Stimulated activated effector memory CD8-positive, alpha-beta T cell treated with anti-CD3 and anti-CD28 coated beads, Interleukin-12 subunit alpha, Interleukin-12 subunit beta, amount 100 ng/mL, for 72 hours (primary cell): ENCODE measurements at regions not wholly inside any gene's neighbourhood (a gene's known extent, or its start where the extent isn't known, plus 50 kb on each side); places are given as distances from the start of the nearest gene placed in this dataset.

Source experiments
- ATAC-seq: fragments of 150-1000 bp; cut with Tn5 transposase; 2 replicates; pipeline ENCODE4 v1.10.0; 2021
- DNase-seq, 2 donors: peaks; one replicate each; pipeline ENCODE4 v3.0.0; 2021 to 2022; ENCODE audit warnings: low spot score in 2 of 2
- H3K27ac Mint-ChIP-seq: one replicate; pipeline ENCODE4 v1.8.0; 2022; ENCODE audit warnings: mild to moderate bottlenecking, mixed read lengths
- H3K36me3 Mint-ChIP-seq: one replicate; pipeline ENCODE4 v1.8.0; 2022; ENCODE audit warnings: mild to moderate bottlenecking, mixed read lengths
- H3K4me1 Mint-ChIP-seq: one replicate; pipeline ENCODE4 v1.8.0; 2022; ENCODE audit warnings: mixed read lengths
- H3K4me3 Mint-ChIP-seq: one replicate; pipeline ENCODE4 v1.8.0; 2022; ENCODE audit warnings: mild to moderate bottlenecking, mixed read lengths
- H3K9me3 Mint-ChIP-seq: one replicate; pipeline ENCODE4 v1.8.0; 2022; ENCODE audit warnings: mixed read lengths

GRCh38 chr21:17435565-17436543 lies 77.0 kb upstream of the CXADR start:
- Mint-ChIP-seq H3K36me3 (no peaks in the 10 kb centered on the region), H3K4me1 (no peaks in the 10 kb centered on the region), H3K9me3 (no peaks in the 10 kb centered on the region), H3K4me3 (no peak overlapping the region), H3K27ac (no peak overlapping the region)
- no peak for DNase-seq
- ATAC-seq: no peak

- Mint-ChIP-seq H3K27ac (no peak overlapping the region), H3K9me3 (no peaks in the 10 kb centered on the region), H3K36me3 (no peaks in the 10 kb centered on the region), H3K4me1 (no peaks in the 10 kb centered on the region), H3K4me3 (no peak overlapping the region)
- DNase-seq: no peak
- no peak for ATAC-seq
These were observed 76.2 kb upstream of the CXADR start for GRCh38 chr21:17436626-17437111.

- H3K4me1 Mint-ChIP-seq: no peaks in the 10 kb centered on the region
- H3K27ac Mint-ChIP-seq: no peak overlapping the region
- DNase-seq (no peak), ATAC-seq (no peak)
- H3K36me3 Mint-ChIP-seq: no peaks in the 10 kb centered on the region
- no peak overlapping the region for H3K4me3 Mint-ChIP-seq
- no peaks in the 10 kb centered on the region for H3K9me3 Mint-ChIP-seq
These were observed 74.2 kb upstream of the CXADR start for GRCh38 chr21:17438635-17439034.

GRCh38 chr21:17440969-17441368 lies 71.9 kb upstream of the CXADR start:
- no peak overlapping the region for H3K4me3 Mint-ChIP-seq
- no peaks in the 10 kb centered on the region for H3K4me1 Mint-ChIP-seq

GRCh38 chr21:17441370-17441769 lies 71.5 kb upstream of the CXADR start:
- Mint-ChIP-seq H3K27ac (no peak overlapping the region), H3K36me3 (no peaks in the 10 kb centered on the region), H3K4me1 (no peaks in the 10 kb centered on the region), H3K4me3 (no peak overlapping the region), H3K9me3 (no peaks in the 10 kb centered on the region)
- ATAC-seq (no peak), DNase-seq (no peak)

More at GRCh38 chr21:17440969-17441368, 71.9 kb upstream of the CXADR start:
- H3K27ac Mint-ChIP-seq: no peak overlapping the region
- ATAC-seq (no peak), DNase-seq (no peak)
- no peaks in the 10 kb centered on the region for H3K9me3 Mint-ChIP-seq
- no peaks in the 10 kb centered on the region for H3K36me3 Mint-ChIP-seq

GRCh38 chr21:17442165-17442564 lies 70.7 kb upstream of the CXADR start:
- Mint-ChIP-seq H3K9me3 (no peaks in the 10 kb centered on the region), H3K4me1 (no peaks in the 10 kb centered on the region), H3K36me3 (no peaks in the 10 kb centered on the region), H3K4me3 (no peak overlapping the region), H3K27ac (no peak overlapping the region)
- no peak for DNase-seq
- no peak for ATAC-seq

- Mint-ChIP-seq H3K27ac (no peak overlapping the region), H3K9me3 (no peaks in the 10 kb centered on the region), H3K4me1 (no peaks in the 10 kb centered on the region), H3K4me3 (no peak overlapping the region), H3K36me3 (no peaks in the 10 kb centered on the region)
- ATAC-seq (no peak), DNase-seq (no peak)
These were observed 68.0 kb upstream of the CXADR start for GRCh38 chr21:17444828-17445227.

GRCh38 chr21:17446737-17447136 lies 66.1 kb upstream of the CXADR start:
- DNase-seq (no peak), ATAC-seq (no peak)
- Mint-ChIP-seq H3K27ac (no peak overlapping the region), H3K4me3 (no peak overlapping the region), H3K4me1 (no peaks in the 10 kb centered on the region), H3K36me3 (no peaks in the 10 kb centered on the region), H3K9me3 (no peaks in the 10 kb centered on the region)

GRCh38 chr21:17449701-17450100 lies 63.1 kb upstream of the CXADR start:
- ATAC-seq: no peak
- Mint-ChIP-seq H3K4me3 (no peak overlapping the region), H3K27ac (no peak overlapping the region), H3K9me3 (no peaks in the 10 kb centered on the region), H3K36me3 (peaks cover 11% of the 10 kb centered on the region), H3K4me1 (peaks cover 3% of the 10 kb centered on the region)
- no peak for DNase-seq

GRCh38 chr21:17451364-17451891 lies 61.4 kb upstream of the CXADR start:
- ATAC-seq: no peak
- peaks cover 6% of the 10 kb centered on the region for H3K4me1 Mint-ChIP-seq
- H3K4me3 Mint-ChIP-seq: no peak overlapping the region
- no peak for DNase-seq
- H3K9me3 Mint-ChIP-seq: no peaks in the 10 kb centered on the region
- no peak overlapping the region for H3K27ac Mint-ChIP-seq
- peaks cover 14% of the 10 kb centered on the region for H3K36me3 Mint-ChIP-seq

- Mint-ChIP-seq H3K36me3 (peaks cover 14% of the 10 kb centered on the region), H3K9me3 (no peaks in the 10 kb centered on the region), H3K4me3 (no peak overlapping the region), H3K27ac (peak overlapping the region; percentile 86), H3K4me1 (peaks cover 6% of the 10 kb centered on the region)
- DNase-seq: peak; percentile 12 to 75
- ATAC-seq: peak; percentile 71
These were observed 58.4 kb upstream of the CXADR start for GRCh38 chr21:17454315-17455027.

- H3K9me3 Mint-ChIP-seq: no peaks in the 10 kb centered on the region
- peaks cover 14% of the 10 kb centered on the region for H3K36me3 Mint-ChIP-seq
- no peak for ATAC-seq
- H3K4me3 Mint-ChIP-seq: no peak overlapping the region
- DNase-seq: no peak
- H3K4me1 Mint-ChIP-seq: peaks cover 6% of the 10 kb centered on the region
- H3K27ac Mint-ChIP-seq: peak overlapping the region; percentile 86
These were observed 57.9 kb upstream of the CXADR start for GRCh38 chr21:17455028-17455353.

- Mint-ChIP-seq H3K36me3 (peaks cover 14% of the 10 kb centered on the region), H3K4me3 (no peak overlapping the region), H3K27ac (no peak overlapping the region), H3K9me3 (no peaks in the 10 kb centered on the region), H3K4me1 (peaks cover 6% of the 10 kb centered on the region)
- no peak for DNase-seq
- no peak for ATAC-seq
These were observed 57.4 kb upstream of the CXADR start for GRCh38 chr21:17455451-17455850.

- H3K9me3 Mint-ChIP-seq: no peaks in the 10 kb centered on the region
- peaks cover 14% of the 10 kb centered on the region for H3K36me3 Mint-ChIP-seq
- ATAC-seq (no peak), DNase-seq (no peak)
- H3K27ac Mint-ChIP-seq: no peak overlapping the region
- H3K4me1 Mint-ChIP-seq: peaks cover 6% of the 10 kb centered on the region
- H3K4me3 Mint-ChIP-seq: no peak overlapping the region
These were observed 54.6 kb upstream of the CXADR start for GRCh38 chr21:17458279-17458678.

GRCh38 chr21:17460094-17460493 lies 52.7 kb upstream of the CXADR start:
- ATAC-seq: no peak
- no peak for DNase-seq
- H3K9me3 Mint-ChIP-seq: no peaks in the 10 kb centered on the region
- H3K27ac Mint-ChIP-seq: no peak overlapping the region
- H3K4me1 Mint-ChIP-seq: no peaks in the 10 kb centered on the region
- H3K36me3 Mint-ChIP-seq: no peaks in the 10 kb centered on the region
- H3K4me3 Mint-ChIP-seq: no peak overlapping the region
